HUES6 (cell line): ENCODE measurements at regions not wholly inside any gene's neighbourhood (a gene's known extent, or its start where the extent isn't known, plus 50 kb on each side); places are given as distances from the start of the nearest gene placed in this dataset.

Source experiments
- H3K27ac ChIP-seq: 2 replicates; pipeline ENCODE4 v1.7.0; 2013; ENCODE audit warnings: low read depth, mild to moderate bottlenecking, low read length, inconsistent platforms
- H3K27me3 ChIP-seq: 2 replicates; pipeline ENCODE4 v1.6.1; 2013; ENCODE audit warnings: low read length; ENCODE audit not compliant: control insufficient read depth, insufficient read depth
- H3K36me3 ChIP-seq: 2 replicates; pipeline ENCODE4 v1.6.1; 2013; ENCODE audit warnings: low read length; ENCODE audit not compliant: control insufficient read depth, insufficient read depth
- H3K4me1 ChIP-seq: 2 replicates; pipeline ENCODE4 v1.6.1; 2013; ENCODE audit warnings: low read length; ENCODE audit not compliant: control insufficient read depth, insufficient read depth
- H3K4me3 ChIP-seq: 2 replicates; pipeline ENCODE4 v1.5.1; 2013; ENCODE audit warnings: low read depth, low read length
- H3K9ac ChIP-seq: one replicate; pipeline ENCODE4 v1.6.1; 2013; ENCODE audit warnings: mild to moderate bottlenecking, low read length
- H3K9me3 ChIP-seq: 2 replicates; pipeline ENCODE4 v1.6.1; 2013; ENCODE audit warnings: low read depth, low read length; ENCODE audit not compliant: control insufficient read depth, insufficient read depth

DNA sequence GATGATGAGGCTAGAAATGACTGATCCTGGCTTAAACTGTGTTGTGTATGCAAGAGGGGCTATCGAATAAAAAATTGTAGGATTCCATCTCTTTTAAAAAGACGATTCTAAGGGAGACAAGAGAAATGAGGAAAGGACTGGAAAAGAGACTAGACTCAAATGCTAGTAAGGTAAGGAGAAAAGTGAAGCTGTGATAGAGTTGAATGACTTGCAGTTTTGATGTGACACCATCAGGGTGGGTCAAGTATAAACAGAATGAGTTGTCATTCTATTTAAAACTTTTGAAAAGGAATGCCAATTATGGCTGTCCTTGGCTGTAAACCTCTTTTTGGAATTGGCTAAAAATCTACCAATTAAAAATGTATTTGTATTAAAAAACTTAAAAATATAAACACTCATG lies 184.5 kb upstream of the PHF14 start:
- Histone ChIP-seq H3K27me3 (no peaks in the 10 kb centered on the region), H3K4me3 (no peak overlapping the region), H3K27ac (no peak overlapping the region), H3K36me3 (no peaks in the 10 kb centered on the region), H3K9me3 (no peaks in the 10 kb centered on the region), H3K9ac (no peak overlapping the region), H3K4me1 (no peaks in the 10 kb centered on the region; the same call in 1 of the 2 replicates)

DNA sequence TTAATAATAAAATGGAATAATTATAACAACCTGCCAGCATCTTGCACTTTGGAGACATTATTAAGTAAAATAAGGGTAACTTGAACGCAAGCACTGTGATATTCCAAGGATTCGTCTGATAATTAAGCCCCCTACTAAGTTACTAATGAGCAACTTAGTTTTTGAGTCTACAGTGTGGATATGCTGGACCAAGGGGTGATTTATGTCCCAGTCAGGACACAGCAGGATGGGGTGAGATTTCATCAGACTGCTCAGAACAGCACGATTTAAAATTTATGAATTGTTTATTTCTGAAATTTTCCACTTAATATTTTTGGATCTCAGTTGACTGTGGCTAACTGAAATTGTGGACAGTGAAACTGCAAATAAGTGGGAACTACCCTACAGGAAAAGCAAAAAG lies 182.8 kb upstream of the PHF14 start:
- Histone ChIP-seq H3K36me3 (no peaks in the 10 kb centered on the region), H3K9me3 (no peaks in the 10 kb centered on the region), H3K4me3 (no peak overlapping the region), H3K9ac (no peak overlapping the region), H3K4me1 (no peaks in the 10 kb centered on the region; the same call in 1 of the 2 replicates), H3K27ac (no peak overlapping the region), H3K27me3 (no peaks in the 10 kb centered on the region)

DNA sequence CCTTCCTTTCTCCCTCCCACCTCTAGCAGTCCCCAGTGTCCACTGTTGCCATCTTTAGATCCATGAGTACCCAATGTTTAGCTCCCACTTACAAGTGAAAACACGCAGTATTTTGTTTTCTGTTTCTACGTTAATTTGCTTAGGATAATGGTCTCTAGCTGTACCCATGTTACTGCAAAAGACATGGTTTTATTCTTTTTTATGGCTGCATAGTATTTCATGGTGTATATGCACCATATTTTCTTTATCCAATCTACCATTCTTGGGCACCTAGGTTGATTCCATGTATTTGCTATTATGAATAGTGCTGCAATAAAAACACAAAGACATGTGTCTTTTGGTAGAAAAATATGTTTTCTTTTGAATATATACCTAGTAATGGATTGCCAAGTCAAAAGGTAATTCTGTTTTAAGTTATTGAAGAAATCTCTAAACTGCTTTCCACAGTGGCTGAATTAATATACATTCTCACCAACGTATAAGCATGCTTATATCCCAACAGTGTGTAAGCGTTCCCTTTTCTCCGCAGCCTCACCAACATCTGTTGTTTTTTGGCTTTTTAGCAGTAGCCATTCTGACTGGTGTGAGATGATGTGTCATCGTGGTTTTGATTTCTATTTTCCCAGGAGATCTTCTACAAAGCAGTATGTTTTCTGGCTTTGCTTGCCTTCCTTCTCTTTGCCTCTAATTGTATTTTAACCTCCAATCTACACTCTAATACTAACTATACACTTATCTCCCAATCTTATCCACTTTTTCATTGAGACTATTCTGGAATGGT lies 179.5 kb upstream of the PHF14 start:
- no peaks in the 10 kb centered on the region; the same call in 1 of the 2 replicates for H3K4me1 ChIP-seq
- H3K9me3 ChIP-seq = no peaks in the 10 kb centered on the region
- H3K27me3 ChIP-seq = no peaks in the 10 kb centered on the region
- no peak overlapping the region for H3K27ac ChIP-seq
- no peak overlapping the region for H3K9ac ChIP-seq
- no peak overlapping the region for H3K4me3 ChIP-seq
- no peaks in the 10 kb centered on the region for H3K36me3 ChIP-seq

DNA sequence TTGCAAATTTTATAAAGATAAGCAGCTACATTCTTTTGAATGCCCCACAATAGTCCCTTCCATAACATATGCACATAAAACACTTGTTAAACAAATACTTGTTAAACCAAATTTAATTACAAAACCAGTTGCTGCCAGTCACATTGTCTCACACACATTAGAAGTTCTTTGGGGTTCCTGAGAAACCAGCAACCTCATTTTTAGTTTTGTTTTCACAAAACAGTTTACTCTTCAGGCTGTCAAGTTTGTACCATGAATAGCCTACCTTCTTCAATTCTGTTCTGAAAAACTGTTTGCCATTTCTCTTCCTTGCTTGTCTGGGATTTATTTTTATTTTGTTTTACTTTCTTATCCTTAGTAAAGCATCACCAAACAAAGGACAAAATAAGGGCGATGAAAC lies 176.5 kb upstream of the PHF14 start:
- no peaks in the 10 kb centered on the region; the same call in 1 of the 2 replicates for H3K4me1 ChIP-seq
- H3K36me3 ChIP-seq = no peaks in the 10 kb centered on the region
- no peaks in the 10 kb centered on the region for H3K27me3 ChIP-seq
- no peak overlapping the region for H3K27ac ChIP-seq
- H3K4me3 ChIP-seq = no peak overlapping the region
- H3K9ac ChIP-seq = no peak overlapping the region
- H3K9me3 ChIP-seq = no peaks in the 10 kb centered on the region

DNA sequence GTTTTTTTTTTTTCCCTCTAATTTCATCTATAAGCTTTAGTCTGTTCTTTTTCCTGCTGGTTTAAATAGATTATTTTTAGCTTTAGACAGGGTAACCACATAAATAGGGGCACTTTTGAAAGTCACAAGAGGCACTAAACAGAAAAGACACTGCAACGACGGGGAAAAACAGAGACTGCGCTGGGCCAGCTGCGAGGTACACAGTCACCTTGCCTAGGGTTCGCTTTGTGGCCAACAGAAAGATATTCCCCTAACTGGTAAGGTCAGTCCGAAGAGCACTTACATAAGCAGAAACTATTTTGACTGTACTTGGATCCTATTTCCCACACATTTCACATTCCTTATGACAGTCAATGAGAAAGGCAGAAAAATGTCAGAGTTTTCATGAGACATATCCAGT lies 175.6 kb upstream of the PHF14 start:
- H3K9ac ChIP-seq = no peak overlapping the region
- H3K27ac ChIP-seq = no peak overlapping the region
- no peaks in the 10 kb centered on the region; the same call in 1 of the 2 replicates for H3K4me1 ChIP-seq

DNA sequence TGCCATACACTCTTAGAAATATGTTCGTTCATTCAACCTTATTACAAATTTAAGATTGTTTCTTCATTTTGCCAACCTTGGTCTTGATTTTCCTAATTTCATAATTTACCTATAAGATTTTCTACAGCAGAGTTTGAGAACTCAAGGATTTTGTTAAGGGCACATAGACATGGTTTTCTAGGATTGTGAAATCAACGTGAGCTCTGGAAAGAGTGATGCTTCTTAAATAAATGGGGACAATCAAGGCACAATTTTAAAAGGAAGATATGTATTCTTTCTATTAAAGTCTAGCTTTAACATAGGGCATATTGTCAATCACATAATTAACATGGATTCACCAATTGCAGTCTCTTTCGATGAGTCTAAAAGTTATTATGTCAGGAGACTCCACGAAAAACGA lies 174.2 kb upstream of the PHF14 start:
- H3K27ac ChIP-seq = no peak overlapping the region
- H3K36me3 ChIP-seq = no peaks in the 10 kb centered on the region
- H3K9ac ChIP-seq = no peak overlapping the region
- no peak overlapping the region for H3K4me3 ChIP-seq
- H3K27me3 ChIP-seq = no peaks in the 10 kb centered on the region
- no peaks in the 10 kb centered on the region; the same call in 1 of the 2 replicates for H3K4me1 ChIP-seq
- no peaks in the 10 kb centered on the region for H3K9me3 ChIP-seq

More for the DNA sequence above, 175.6 kb upstream of the PHF14 start:
- Histone ChIP-seq H3K36me3 (no peaks in the 10 kb centered on the region), H3K27me3 (no peaks in the 10 kb centered on the region), H3K9me3 (no peaks in the 10 kb centered on the region), H3K4me3 (no peak overlapping the region)

DNA sequence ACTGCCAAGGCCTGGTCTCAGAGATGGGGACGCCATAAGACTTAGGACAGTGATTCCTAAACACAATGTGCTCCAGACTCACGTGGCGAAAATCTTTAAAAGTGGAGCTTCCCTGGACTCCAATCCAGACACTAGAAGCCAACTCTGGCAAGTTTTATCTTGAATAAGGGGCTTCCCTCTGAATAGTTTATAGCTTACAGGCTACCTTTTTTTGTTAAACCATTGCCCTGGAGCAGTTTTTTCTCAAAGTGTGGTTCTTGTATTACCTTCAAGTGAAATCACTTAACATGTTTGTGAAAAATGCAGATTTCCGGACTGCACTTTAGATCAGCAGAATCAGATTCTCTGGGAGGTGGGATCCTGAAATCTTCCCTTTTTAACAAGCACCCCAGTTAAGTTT lies 171.7 kb upstream of the PHF14 start:
- H3K27ac ChIP-seq = no peak overlapping the region
- H3K4me1 ChIP-seq = no peaks in the 10 kb centered on the region; the same call in 1 of the 2 replicates
- H3K36me3 ChIP-seq = no peaks in the 10 kb centered on the region
- no peak overlapping the region for H3K4me3 ChIP-seq
- H3K9me3 ChIP-seq = no peaks in the 10 kb centered on the region
- H3K9ac ChIP-seq = no peak overlapping the region
- H3K27me3 ChIP-seq = no peaks in the 10 kb centered on the region

DNA sequence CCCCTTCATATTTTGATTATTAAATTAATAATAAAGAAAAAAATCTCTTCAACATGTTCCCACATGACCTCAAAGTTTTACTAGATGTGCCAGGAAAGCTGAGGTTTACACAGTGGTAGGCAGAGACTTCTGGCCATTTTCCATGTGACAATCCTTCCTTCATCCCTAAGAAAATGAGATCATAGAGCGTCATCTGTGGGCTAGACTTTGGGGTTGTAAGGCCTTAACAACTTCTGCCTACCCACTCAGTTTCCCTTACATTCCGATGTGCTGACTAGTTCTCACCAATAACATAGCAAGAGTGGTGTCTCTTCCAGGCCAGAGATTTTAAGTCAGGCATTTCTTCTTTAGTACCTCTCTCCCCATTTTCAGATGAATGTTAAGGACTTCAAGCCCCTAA lies 171.1 kb upstream of the PHF14 start:
- Histone ChIP-seq H3K27me3 (no peaks in the 10 kb centered on the region), H3K27ac (no peak overlapping the region), H3K4me3 (no peak overlapping the region), H3K9me3 (no peaks in the 10 kb centered on the region), H3K9ac (no peak overlapping the region), H3K4me1 (no peaks in the 10 kb centered on the region; the same call in 1 of the 2 replicates), H3K36me3 (no peaks in the 10 kb centered on the region)

DNA sequence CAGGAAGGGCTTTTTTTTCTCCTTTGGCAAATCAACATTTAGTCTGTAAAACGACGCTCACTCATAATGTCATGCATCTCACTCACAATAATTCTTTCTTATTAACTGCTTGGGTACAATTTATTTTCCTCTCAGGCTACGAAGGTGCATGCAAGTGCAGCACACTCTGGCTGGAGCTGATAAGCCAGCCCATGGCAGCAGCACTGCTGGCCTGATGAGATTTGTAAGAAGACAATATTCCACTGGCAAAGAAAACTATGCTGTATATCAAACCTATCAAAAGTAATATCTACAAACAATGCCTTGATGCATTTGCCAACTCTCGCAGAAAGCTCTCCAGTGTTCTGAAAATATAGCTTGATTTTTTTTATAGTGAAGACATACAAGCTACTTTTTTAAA lies 170.0 kb upstream of the PHF14 start:
- H3K36me3 ChIP-seq = no peaks in the 10 kb centered on the region
- no peaks in the 10 kb centered on the region for H3K9me3 ChIP-seq
- no peaks in the 10 kb centered on the region for H3K4me1 ChIP-seq
- no peak overlapping the region for H3K27ac ChIP-seq
- no peak overlapping the region for H3K4me3 ChIP-seq
- no peak overlapping the region for H3K9ac ChIP-seq
- no peaks in the 10 kb centered on the region for H3K27me3 ChIP-seq

DNA sequence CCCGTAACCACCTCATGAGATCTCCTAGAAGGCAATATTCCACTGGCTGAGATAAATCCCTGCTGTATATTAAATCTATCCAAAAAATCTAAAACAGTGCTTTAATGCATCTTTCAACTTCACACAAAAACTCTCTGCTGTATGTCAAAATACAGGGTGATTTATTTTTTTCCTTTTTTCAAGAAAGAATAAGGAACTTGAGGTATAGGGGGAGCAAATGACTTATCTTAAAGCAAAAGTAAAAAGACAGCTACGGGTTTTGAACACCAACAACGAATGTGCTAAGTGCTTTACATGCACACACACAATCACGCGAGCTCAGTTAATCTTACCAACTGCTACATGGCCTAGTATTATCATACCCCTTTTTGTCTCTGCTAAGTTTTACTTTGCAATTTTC lies 168.9 kb upstream of the PHF14 start:
- Histone ChIP-seq H3K9me3 (no peaks in the 10 kb centered on the region), H3K27me3 (no peaks in the 10 kb centered on the region), H3K9ac (no peak overlapping the region), H3K4me1 (no peaks in the 10 kb centered on the region), H3K36me3 (no peaks in the 10 kb centered on the region), H3K27ac (no peak overlapping the region), H3K4me3 (no peak overlapping the region)

DNA sequence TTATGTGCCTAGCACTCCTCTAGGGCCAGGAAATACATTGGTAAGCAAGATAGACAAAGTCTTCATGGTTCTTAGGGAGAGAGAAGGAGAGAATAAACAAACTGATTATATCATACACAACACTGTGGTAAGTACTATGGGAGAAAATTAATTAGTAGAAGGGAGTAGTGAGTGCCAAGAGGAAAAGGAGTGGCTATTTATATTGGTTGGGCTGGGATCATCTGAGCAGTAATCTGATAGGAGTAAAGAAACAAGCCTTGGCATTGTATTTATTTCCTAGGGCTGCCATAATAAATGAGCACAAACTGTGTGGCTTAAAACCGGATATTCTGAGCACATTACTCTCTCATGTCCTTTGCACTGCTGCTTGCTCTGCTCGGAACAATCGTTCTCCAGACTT lies 158.1 kb upstream of the PHF14 start:
- Histone ChIP-seq H3K27ac (no peak overlapping the region), H3K4me1 (no peaks in the 10 kb centered on the region), H3K9me3 (peaks cover 9% of the 10 kb centered on the region), H3K9ac (no peak overlapping the region), H3K4me3 (no peak overlapping the region), H3K27me3 (no peaks in the 10 kb centered on the region), H3K36me3 (no peaks in the 10 kb centered on the region)
